ENCODE measurements at regions not wholly inside any gene's neighbourhood (a gene's known extent, or its start where the extent isn't known, plus 50 kb on each side); places are given as distances from the start of the nearest gene placed in this dataset.
"Not testable (repeated sequence)": the region's sequence is repeated elsewhere in the genome, so short reads cannot be mapped to it uniquely, and the experiment has no call there.

DNA sequence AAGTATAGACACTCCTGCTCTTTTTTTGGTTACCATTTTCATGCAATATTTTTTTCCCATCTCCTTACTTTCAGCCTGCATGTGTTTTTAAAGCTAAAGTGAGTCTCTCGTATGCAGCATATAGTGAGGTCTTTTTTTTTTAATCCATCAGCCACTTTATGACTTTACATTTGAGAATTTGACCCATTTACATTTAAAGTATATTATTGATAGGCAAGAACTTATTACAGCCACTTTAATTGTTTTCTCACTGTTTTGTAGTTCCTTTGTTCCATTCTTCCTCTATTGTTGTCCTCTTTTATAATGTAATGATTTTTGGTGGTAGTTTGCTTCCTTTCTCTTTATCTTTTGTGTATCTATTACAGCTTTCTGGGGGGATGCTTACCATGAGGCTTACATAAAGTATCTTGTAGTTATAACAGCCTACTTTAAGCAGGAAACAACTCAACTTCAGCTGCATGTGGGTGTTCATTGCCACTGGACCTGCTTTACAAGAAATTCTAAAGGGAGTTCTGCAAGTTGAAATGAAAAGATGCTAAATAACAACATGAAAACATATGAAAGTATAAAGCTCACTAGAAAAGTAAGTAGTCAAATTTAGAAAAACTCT lies 71.8 kb downstream of the TNFAIP3 start:
- H3K9me2 ChIP-seq (ENCODE audit: insufficient read depth, low read length) = no peaks in the 10 kb centered on the region
- H3K36me3 ChIP-seq (ENCODE audit: insufficient read depth, low read length) = no peaks in the 10 kb centered on the region
- CTCF ChIA-PET (ENCODE audit: unreplicated experiment) = interaction anchor here (1.5 kb wide), 1 partner anchor 230 kb away, joined by 3 read pairs; no protein-coding TSS in a partner anchor
- DNase-seq (ENCODE audit: low spot score) = no peak
- TF ChIP-seq, protein P1, sequence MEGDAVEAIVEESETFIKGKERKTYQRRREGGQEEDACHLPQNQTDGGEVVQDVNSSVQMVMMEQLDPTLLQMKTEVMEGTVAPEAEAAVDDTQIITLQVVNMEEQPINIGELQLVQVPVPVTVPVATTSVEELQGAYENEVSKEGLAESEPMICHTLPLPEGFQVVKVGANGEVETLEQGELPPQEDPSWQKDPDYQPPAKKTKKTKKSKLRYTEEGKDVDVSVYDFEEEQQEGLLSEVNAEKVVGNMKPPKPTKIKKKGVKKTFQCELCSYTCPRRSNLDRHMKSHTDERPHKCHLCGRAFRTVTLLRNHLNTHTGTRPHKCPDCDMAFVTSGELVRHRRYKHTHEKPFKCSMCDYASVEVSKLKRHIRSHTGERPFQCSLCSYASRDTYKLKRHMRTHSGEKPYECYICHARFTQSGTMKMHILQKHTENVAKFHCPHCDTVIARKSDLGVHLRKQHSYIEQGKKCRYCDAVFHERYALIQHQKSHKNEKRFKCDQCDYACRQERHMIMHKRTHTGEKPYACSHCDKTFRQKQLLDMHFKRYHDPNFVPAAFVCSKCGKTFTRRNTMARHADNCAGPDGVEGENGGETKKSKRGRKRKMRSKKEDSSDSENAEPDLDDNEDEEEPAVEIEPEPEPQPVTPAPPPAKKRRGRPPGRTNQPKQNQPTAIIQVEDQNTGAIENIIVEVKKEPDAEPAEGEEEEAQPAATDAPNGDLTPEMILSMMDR (conservative IDR thresholded peaks at IDR 0.05; ENCODE audit: low read length) = no peak
- no peak for TF ChIP-seq EZH2phosphoT487 (IDR thresholded peaks at IDR 0.05; ENCODE audit: borderline replicate concordance, low read depth, low read length)
- intact Hi-C loops (cut with micrococcal nuclease; ENCODE audit: unreplicated experiment) = no loop called here
- peaks cover 7% of the 10 kb centered on the region for H3K4me1 ChIP-seq (ENCODE audit: insufficient read depth, low read length, poor library complexity, severe bottlenecking)
- POLR2A ChIA-PET = interaction anchor here (0.6 to 1.8 kb wide), 10 partner anchors 9 to 235 kb away, joined by 3 to 11 read pairs (median 4); no protein-coding TSS in a partner anchor
- H3K4me2 ChIP-seq (ENCODE audit: low read length) = no peak overlapping the region
- H3K4me3 ChIP-seq (ENCODE audit: low read depth, low read length, poor library complexity, severe bottlenecking) = no peak overlapping the region
- H3K9me3 ChIP-seq (ENCODE audit: low read length) = peaks cover 18% of the 10 kb centered on the region; the same call in 1 of the 2 replicates
- no peaks in the 10 kb centered on the region for H4K20me1 ChIP-seq (ENCODE audit: insufficient read depth, low read length)
- no peak overlapping the region for H3K27ac ChIP-seq (ENCODE audit: low read depth, low read length, poor library complexity, severe bottlenecking)
- no peaks in the 10 kb centered on the region for H3K79me2 ChIP-seq (ENCODE audit: insufficient read depth, low read depth, low read length)
- H2AFZ ChIP-seq (ENCODE audit: low read length) = no peak overlapping the region
- no TSS peak for BruUV-seq (replicated peaks)

DNA sequence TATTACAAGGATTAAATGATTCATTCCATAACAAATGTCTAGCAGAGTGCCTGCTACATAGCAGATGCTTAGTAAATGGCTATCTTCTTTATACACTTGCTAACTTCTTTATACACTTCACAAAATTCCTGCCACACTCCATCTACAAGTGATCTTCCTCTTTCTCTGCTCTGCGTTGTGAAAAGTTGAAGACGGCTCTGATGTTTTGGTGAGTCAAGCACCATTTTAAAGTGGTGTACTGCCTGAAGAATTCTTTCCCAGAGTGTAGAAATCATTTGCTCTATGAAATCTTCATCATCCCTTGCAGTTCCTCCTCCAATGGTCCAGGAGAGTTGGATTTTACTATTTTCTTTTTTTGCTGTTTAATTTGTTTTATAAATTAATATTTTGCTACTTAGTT lies 74.9 kb downstream of the TNFAIP3 start:
- BruUV-seq (replicated peaks) = no TSS peak
- no peak for TF ChIP-seq EZH2phosphoT487 (IDR thresholded peaks at IDR 0.05; ENCODE audit: borderline replicate concordance, low read depth, low read length)
- TF ChIP-seq, protein P1 (conservative IDR thresholded peaks at IDR 0.05; ENCODE audit: low read length) = no peak

DNA sequence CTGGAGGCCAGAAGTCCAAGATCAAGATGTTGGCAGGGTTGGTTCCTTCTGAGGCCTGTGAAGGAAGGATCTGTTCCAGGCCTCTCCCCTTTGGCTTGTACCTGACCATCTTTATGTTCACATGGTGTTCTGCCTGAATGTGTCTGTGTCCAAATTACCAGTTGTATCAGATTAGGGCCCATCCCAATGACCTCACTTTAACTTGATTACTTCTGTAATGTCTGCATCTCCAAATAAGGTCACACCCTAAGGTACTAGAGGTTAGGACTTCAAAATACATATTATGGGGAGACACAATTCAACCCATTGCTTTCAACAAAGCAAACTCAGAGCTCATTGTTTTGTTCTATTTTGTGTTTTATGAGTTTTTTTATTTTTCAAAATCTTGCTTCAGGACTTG lies 75.7 kb downstream of the TNFAIP3 start:
- H3K4me2 ChIP-seq (ENCODE audit: low read length) = no peak overlapping the region
- H2AFZ ChIP-seq (ENCODE audit: low read length) = no peak overlapping the region
- no TSS peak for BruUV-seq (replicated peaks)
- no peaks in the 10 kb centered on the region for H3K36me3 ChIP-seq (ENCODE audit: insufficient read depth, low read length)
- TF ChIP-seq, protein P1 (conservative IDR thresholded peaks at IDR 0.05; ENCODE audit: low read length) = no peak
- TF ChIP-seq EZH2phosphoT487 (IDR thresholded peaks at IDR 0.05; ENCODE audit: borderline replicate concordance, low read depth, low read length) = no peak
- H3K9me3 ChIP-seq (ENCODE audit: low read length) = peaks cover 7% of the 10 kb centered on the region; the same call in 1 of the 2 replicates
- intact Hi-C loops (cut with micrococcal nuclease; ENCODE audit: unreplicated experiment) = no loop called here
- no peak overlapping the region for H3K27ac ChIP-seq (ENCODE audit: low read depth, low read length, poor library complexity, severe bottlenecking)
- no peaks in the 10 kb centered on the region for H4K20me1 ChIP-seq (ENCODE audit: insufficient read depth, low read length)
- POLR2A ChIA-PET = interaction anchor here (0.7 to 1.2 kb wide), 4 partner anchors 8 to 47 kb away, joined by 3 to 5 read pairs (median 4); no protein-coding TSS in a partner anchor
- CTCF ChIA-PET (ENCODE audit: unreplicated experiment) = no interaction called here
- H3K4me3 ChIP-seq (ENCODE audit: low read depth, low read length, poor library complexity, severe bottlenecking) = no peak overlapping the region
- H3K4me1 ChIP-seq (ENCODE audit: insufficient read depth, low read length, poor library complexity, severe bottlenecking) = peaks cover 17% of the 10 kb centered on the region
- DNase-seq (ENCODE audit: low spot score) = no peak
- no peaks in the 10 kb centered on the region for H3K79me2 ChIP-seq (ENCODE audit: insufficient read depth, low read depth, low read length)
- no peaks in the 10 kb centered on the region for H3K9me2 ChIP-seq (ENCODE audit: insufficient read depth, low read length)

More for the DNA sequence above, 74.9 kb downstream of the TNFAIP3 start:
- ChIA-PET POLR2A (interaction anchor here (1.0 to 1.5 kb wide), 3 partner anchors 15 to 48 kb away, joined by 3 to 5 read pairs (median 3); no protein-coding TSS in a partner anchor), CTCF (ENCODE audit: unreplicated experiment) (no interaction called here)
- Histone ChIP-seq H3K79me2 (ENCODE audit: insufficient read depth, low read depth, low read length) (no peaks in the 10 kb centered on the region), H3K36me3 (ENCODE audit: insufficient read depth, low read length) (no peaks in the 10 kb centered on the region), H2AFZ (ENCODE audit: low read length) (no peak overlapping the region), H3K4me3 (ENCODE audit: low read depth, low read length, poor library complexity, severe bottlenecking) (no peak overlapping the region), H4K20me1 (ENCODE audit: insufficient read depth, low read length) (no peaks in the 10 kb centered on the region), H3K9me2 (ENCODE audit: insufficient read depth, low read length) (no peaks in the 10 kb centered on the region), H3K4me2 (ENCODE audit: low read length) (no peak overlapping the region), H3K9me3 (ENCODE audit: low read length) (peaks cover 7% of the 10 kb centered on the region; the same call in 1 of the 2 replicates), H3K4me1 (ENCODE audit: insufficient read depth, low read length, poor library complexity, severe bottlenecking) (peaks cover 17% of the 10 kb centered on the region), H3K27ac (ENCODE audit: low read depth, low read length, poor library complexity, severe bottlenecking) (no peak overlapping the region)
- no peak for DNase-seq (ENCODE audit: low spot score)
- intact Hi-C loops (cut with micrococcal nuclease; ENCODE audit: unreplicated experiment) = no loop called here

- H3K4me2 ChIP-seq (ENCODE audit: low read length); H3K9me2 ChIP-seq (ENCODE audit: insufficient read depth, low read length); BruUV-seq (replicated peaks); H3K79me2 ChIP-seq (ENCODE audit: insufficient read depth, low read depth, low read length); H3K27ac ChIP-seq (ENCODE audit: low read depth, low read length, poor library complexity, severe bottlenecking); H3K36me3 ChIP-seq (ENCODE audit: insufficient read depth, low read length); DNase-seq (ENCODE audit: low spot score); H3K9me3 ChIP-seq (ENCODE audit: low read length); intact Hi-C loops (cut with micrococcal nuclease; ENCODE audit: unreplicated experiment); H2AFZ ChIP-seq (ENCODE audit: low read length); H4K20me1 ChIP-seq (ENCODE audit: insufficient read depth, low read length); H3K4me3 ChIP-seq (ENCODE audit: low read depth, low read length, poor library complexity, severe bottlenecking): not testable (repeated sequence)
- CTCF ChIA-PET (ENCODE audit: unreplicated experiment) = interaction anchor here (1.0 kb wide), 1 partner anchor 236 kb away, joined by 3 read pairs; no protein-coding TSS in a partner anchor
- H3K4me1 ChIP-seq (ENCODE audit: insufficient read depth, low read length, poor library complexity, severe bottlenecking) = peaks cover 29% of the 10 kb centered on the region
- POLR2A ChIA-PET = interaction anchor here (0.7 to 2.3 kb wide), 4 partner anchors 18 to 238 kb away, joined by 3 to 8 read pairs (median 4); no protein-coding TSS in a partner anchor
These were observed 77.3 kb downstream of the TNFAIP3 start for GRCh38 chr6:137944381-137944780.

All from OCI-LY7 (cell line).